ENCODE measurements at regions not wholly inside any gene's neighbourhood (a gene's known extent, or its start where the extent isn't known, plus 50 kb on each side); places are given as distances from the start of the nearest gene placed in this dataset.

GRCh38 chr4:42761804-42762203 lies 104.9 kb upstream of the ATP8A1 start:
- TF ChIP-seq CTCF (IDR thresholded peaks at IDR 0.05) (no peak), POLR2A (IDR thresholded peaks at IDR 0.05) (no peak), EP300 (IDR thresholded peaks at IDR 0.05) (no peak), POLR2AphosphoS5 (IDR thresholded peaks at IDR 0.05) (no peak)

All from upper lobe of left lung (tissue), 4 donors.